GM23338 (cell line): ENCODE measurements at regions not wholly inside any gene's neighbourhood (a gene's known extent, or its start where the extent isn't known, plus 50 kb on each side); places are given as distances from the start of the nearest gene placed in this dataset.

Experiments used
- ATAC-seq: fragments of 200-7000 bp; cut with Tn5 transposase; 3 replicates; pipeline ENCODE4 v1.9.1; 2020
- DNase-seq: peaks from one replicate; pipeline ENCODE4 v3.0.0-alpha.2; 2015; ENCODE audit warnings: low spot score
- H2AFZ ChIP-seq: fragments of 200-600 bp; sonication (generic); 2 replicates; pipeline ENCODE4 v1.8.0; 2016; ENCODE audit warnings: antibody characterized with exemption, mild to moderate bottlenecking, moderate library complexity
- H3F3A ChIP-seq: fragments of 200-600 bp; sonication (generic); replicated peaks from 2 replicates; pipeline ENCODE4 v1.8.0; 2017; ENCODE audit warnings: antibody characterized with exemption, mixed run types, low read depth
- H3K27ac ChIP-seq: fragments of 200-600 bp; sonication (generic); 2 replicates; pipeline ENCODE4 v1.6.1; 2016; ENCODE audit warnings: low read depth
- H3K27me3 ChIP-seq: fragments of 200-600 bp; sonication (generic); 2 replicates; pipeline ENCODE4 v1.8.0; 2016; ENCODE audit warnings: mild to moderate bottlenecking, mixed run types, moderate library complexity; ENCODE audit not compliant: insufficient read depth
- H3K36me3 ChIP-seq: fragments of 200-600 bp; sonication (generic); 2 replicates; pipeline ENCODE4 v1.8.0; 2016; ENCODE audit warnings: mild to moderate bottlenecking; ENCODE audit not compliant: insufficient read depth
- H3K4me1 ChIP-seq: fragments of 200-600 bp; sonication (generic); 2 replicates; pipeline ENCODE4 v1.8.0; 2016; ENCODE audit warnings: mild to moderate bottlenecking, moderate library complexity; ENCODE audit not compliant: insufficient read depth
- H3K4me2 ChIP-seq: fragments of 200-600 bp; sonication (generic); 2 replicates; pipeline ENCODE4 v1.7.1; 2017; ENCODE audit warnings: mixed run types
- H3K4me3 ChIP-seq: fragments of 200-600 bp; sonication (generic); 2 replicates; pipeline ENCODE4 v1.6.1; 2016; ENCODE audit warnings: mixed run types
- H3K79me2 ChIP-seq: fragments of 200-600 bp; sonication (generic); replicated peaks from 2 replicates; pipeline ENCODE4 v1.8.0; 2017; ENCODE audit warnings: mild to moderate bottlenecking; ENCODE audit not compliant: insufficient read depth
- H3K9me2 ChIP-seq: fragments of 200-600 bp; sonication (generic); 2 replicates; pipeline ENCODE4 v1.8.0; 2017; ENCODE audit not compliant: insufficient read depth
- H4K20me1 ChIP-seq: fragments of 200-600 bp; sonication (generic); replicated peaks from 2 replicates; pipeline ENCODE4 v1.8.0; 2017; ENCODE audit warnings: mild to moderate bottlenecking; ENCODE audit not compliant: insufficient read depth
- H3K27ac Mint-ChIP-seq: 2 replicates; pipeline ENCODE4 v1.8.0; 2020; ENCODE audit warnings: inconsistent platforms, mild to moderate bottlenecking, moderate library complexity, mixed read lengths
- H3K27me3 Mint-ChIP-seq: 3 replicates; pipeline ENCODE4 v1.8.0; 2022; ENCODE audit warnings: low read depth, mild to moderate bottlenecking, moderate library complexity, mixed read lengths, inconsistent platforms; ENCODE audit not compliant: insufficient read depth, poor library complexity
- H3K36me3 Mint-ChIP-seq: 3 replicates; pipeline ENCODE4 v1.8.0; 2021; ENCODE audit warnings: low read depth, mild to moderate bottlenecking, inconsistent platforms, moderate library complexity, mixed read lengths
- H3K4me1 Mint-ChIP-seq: 3 replicates; pipeline ENCODE4 v1.8.0; 2020; ENCODE audit warnings: mild to moderate bottlenecking, inconsistent platforms, mixed read lengths
- H3K4me3 Mint-ChIP-seq: 3 replicates; pipeline ENCODE4 v1.8.0; 2021; ENCODE audit warnings: moderate library complexity, mild to moderate bottlenecking, inconsistent platforms, mixed read lengths
- H3K9me3 Mint-ChIP-seq: 3 replicates; pipeline ENCODE4 v1.8.0; 2020; ENCODE audit warnings: moderate library complexity, mild to moderate bottlenecking, inconsistent platforms, mixed read lengths
- CREB1 ChIP-seq: fragments of 250-450 bp; sonication (Bioruptor Pico); IDR thresholded peaks from 2 replicates; pipeline ENCODE4 v1.5.0; 2020; ENCODE audit warnings: low read depth, mild to moderate bottlenecking, moderate library complexity
- CTCF ChIP-seq, 2 experiments: fragments of 200-600 bp in 1 of 2; sonication (generic) in 1 of 2; conservative IDR thresholded peaks; 2 replicates each; pipeline versions ENCODE4 v1.5.1 to v1.6.1; 2016 to 2017; ENCODE audit warnings: antibody characterized with exemption in 2 of 2, low read depth in 2 of 2, mild to moderate bottlenecking in 2 of 2, moderate library complexity in 1 of 2
- ETS1 ChIP-seq: IDR thresholded peaks from 2 replicates; pipeline ENCODE4 v1.6.1; 2016; ENCODE audit warnings: antibody characterized with exemption
- EZH2 ChIP-seq: fragments of 200-600 bp; sonication (generic); IDR thresholded peaks from one replicate; pipeline ENCODE4 v1.8.0; 2017; ENCODE audit warnings: antibody characterized with exemption, mild to moderate bottlenecking, low read depth; ENCODE audit not compliant: unreplicated experiment
- EZH2phosphoT487 ChIP-seq: fragments of 200-600 bp; sonication (generic); IDR thresholded peaks from one replicate; pipeline ENCODE4 v1.8.1; 2018; ENCODE audit warnings: antibody characterized with exemption; ENCODE audit not compliant: unreplicated experiment
- JUNB ChIP-seq: IDR thresholded peaks from one replicate; pipeline ENCODE4 v1.6.1; 2016; ENCODE audit warnings: antibody characterized with exemption; ENCODE audit not compliant: unreplicated experiment
- NANOG ChIP-seq: IDR thresholded peaks from 2 replicates; pipeline ENCODE4 v1.6.1; 2016; ENCODE audit warnings: antibody characterized with exemption, borderline replicate concordance
- POLR2AphosphoS5 ChIP-seq: IDR thresholded peaks from 2 replicates; pipeline ENCODE4 v1.6.1; 2016; ENCODE audit warnings: antibody characterized with exemption, low read depth
- REST ChIP-seq: IDR thresholded peaks from one replicate; pipeline ENCODE4 v1.6.1; 2018; ENCODE audit warnings: antibody characterized with exemption; ENCODE audit not compliant: unreplicated experiment
- STAT1 ChIP-seq: IDR thresholded peaks from one replicate; pipeline ENCODE4 v1.6.1; 2016; ENCODE audit warnings: antibody characterized with exemption; ENCODE audit not compliant: unreplicated experiment
- ZNF114 ChIP-seq: fragments of 250-450 bp; sonication (Bioruptor Pico); IDR thresholded peaks from 2 replicates; pipeline ENCODE4 v1.5.0; 2020; ENCODE audit warnings: mild to moderate bottlenecking, moderate library complexity
- ZNF331 ChIP-seq: fragments of 250-450 bp; sonication (Bioruptor Pico); IDR thresholded peaks from 2 replicates; pipeline ENCODE4 v1.5.0; 2020; ENCODE audit warnings: low read depth, mild to moderate bottlenecking, moderate library complexity
- ZNF462 ChIP-seq: fragments of 250-450 bp; sonication (Bioruptor Pico); IDR thresholded peaks from 2 replicates; pipeline ENCODE4 v1.5.0; 2020; ENCODE audit warnings: mild to moderate bottlenecking, moderate library complexity

GRCh38 chr6:137754366-137754765, 112.7 kb upstream of the TNFAIP3 start:
- Histone ChIP-seq H3F3A (no peaks in the 10 kb centered on the region), H3K27ac (no peak overlapping the region), H3K4me3 (no peak overlapping the region), H2AFZ (no peak overlapping the region), H3K4me2 (no peak overlapping the region), H4K20me1 (no peaks in the 10 kb centered on the region), H3K9me2 (0 out of 2 replicates have a peak, but pooled peaks cover 3% of the 10 kb centered on the region), H3K27me3 (no peaks in the 10 kb centered on the region), H3K79me2 (no peaks in the 10 kb centered on the region), H3K36me3 (no peaks in the 10 kb centered on the region), H3K4me1 (no peaks in the 10 kb centered on the region)
- DNase-seq = no peak
- no peak for ATAC-seq
- H3K36me3 Mint-ChIP-seq = no peaks in the 10 kb centered on the region
- H3K27me3 Mint-ChIP-seq = peaks cover 10% of the 10 kb centered on the region
- TF ChIP-seq CREB1 (CRISPR knock-in tag) (no peak), CTCF (conservative IDR thresholded peaks at IDR 0.05; ENCODE audit: low read depth in 2 of 2) (no peak), REST (no peak), ZNF462 (CRISPR knock-in tag) (no peak), JUNB (no peak), STAT1 (no peak), EZH2phosphoT487 (no peak), ETS1 (no peak), ZNF331 (CRISPR knock-in tag) (no peak), ZNF114 (no peak), POLR2AphosphoS5 (no peak), EZH2 (no peak), NANOG (no peak)
- no peaks in the 10 kb centered on the region for H3K9me3 Mint-ChIP-seq
- no peak overlapping the region for H3K27ac Mint-ChIP-seq
- no peak overlapping the region for H3K4me3 Mint-ChIP-seq
- H3K4me1 Mint-ChIP-seq = no peaks in the 10 kb centered on the region
